Karpas-422 (cell line): ENCODE measurements at regions not wholly inside any gene's neighbourhood (a gene's known extent, or its start where the extent isn't known, plus 50 kb on each side); places are given as distances from the start of the nearest gene placed in this dataset.

Experiments
- DNase-seq: peaks from one replicate; pipeline ENCODE4 v3.0.0-alpha.2; 2015
- H2AFZ ChIP-seq: fragments of 200-600 bp; sonication (generic); 2 replicates; pipeline ENCODE4 v1.6.1; 2014; ENCODE audit warnings: antibody characterized with exemption, low read length, mixed read lengths
- H3K27ac ChIP-seq: fragments of 200-600 bp; sonication (generic); 2 replicates; pipeline ENCODE4 v1.5.1; 2014; ENCODE audit warnings: mild to moderate bottlenecking, low read length, moderate library complexity
- H3K27me3 ChIP-seq: fragments of 200-600 bp; sonication (generic); 2 replicates; pipeline ENCODE4 v1.6.1; 2014; ENCODE audit warnings: low read length, mixed read lengths
- H3K36me3 ChIP-seq: fragments of 200-600 bp; sonication (generic); 2 replicates; pipeline ENCODE4 v1.6.1; 2014; ENCODE audit warnings: low read length, mixed read lengths; ENCODE audit not compliant: insufficient read depth
- H3K4me1 ChIP-seq: fragments of 200-600 bp; sonication (generic); 2 replicates; pipeline ENCODE4 v1.6.1; 2014; ENCODE audit warnings: mild to moderate bottlenecking, low read length, mixed read lengths
- H3K4me2 ChIP-seq: fragments of 200-600 bp; sonication (generic); 2 replicates; pipeline ENCODE4 v1.6.1; 2014; ENCODE audit warnings: low read length, low read depth, mild to moderate bottlenecking; ENCODE audit not compliant: poor library complexity, severe bottlenecking
- H3K4me3 ChIP-seq: fragments of 200-600 bp; sonication (generic); 2 replicates; pipeline ENCODE4 v1.5.1; 2014; ENCODE audit warnings: mild to moderate bottlenecking, antibody characterized with exemption, low read length, mixed read lengths
- H3K79me2 ChIP-seq: fragments of 200-600 bp; sonication (generic); 2 replicates; pipeline ENCODE4 v1.6.1; 2014; ENCODE audit warnings: mild to moderate bottlenecking, low read length, mixed read lengths
- H3K9ac ChIP-seq: fragments of 200-600 bp; sonication (generic); 2 replicates; pipeline ENCODE4 v1.6.0; 2014; ENCODE audit warnings: low read length
- H3K9me2 ChIP-seq: fragments of 200-600 bp; sonication (generic), shearing (Covaris generic); replicated peaks from 2 replicates; pipeline ENCODE4 v1.6.0; 2014; ENCODE audit warnings: mild to moderate bottlenecking, low read length, moderate library complexity; ENCODE audit not compliant: insufficient read depth
- H3K9me3 ChIP-seq: fragments of 300-700, 200-600 bp; sonication (generic); 2 replicates; pipeline ENCODE4 v1.6.1; 2014; ENCODE audit warnings: low read length, mixed read lengths
- H4K20me1 ChIP-seq: fragments of 200-600 bp; sonication (generic); 2 replicates; pipeline ENCODE4 v1.6.1; 2014; ENCODE audit warnings: mild to moderate bottlenecking, antibody characterized with exemption, low read length, low read depth; ENCODE audit not compliant: insufficient read depth

DNA sequence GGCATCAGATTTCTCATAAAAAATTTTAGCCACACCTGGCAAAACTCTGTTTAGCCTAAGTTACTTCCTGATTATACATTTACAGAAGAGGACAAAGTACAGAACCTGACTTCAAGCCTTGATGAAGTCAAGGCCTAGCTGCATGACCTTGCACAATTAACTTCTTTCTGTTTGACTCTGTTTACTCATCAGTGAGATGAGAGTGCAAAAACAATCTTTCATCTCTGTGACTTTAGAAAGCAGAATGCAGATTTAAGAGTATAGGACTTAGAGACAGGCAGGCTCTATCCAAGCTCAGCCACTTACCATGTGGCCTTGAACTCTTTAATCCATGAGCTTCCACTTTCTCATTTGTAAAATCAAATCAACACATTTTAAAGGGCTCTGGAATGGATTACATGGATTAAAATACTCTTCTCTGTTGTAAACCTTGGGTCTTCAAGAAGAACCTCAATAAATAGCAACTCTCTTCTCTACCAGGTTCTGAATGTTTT lies 1178.9 kb downstream of the FLRT2 start:
- Histone ChIP-seq H3K9me3 (0 out of 2 replicates have a peak, but pooled peaks cover 2% of the 10 kb centered on the region), H3K4me2 (no peak overlapping the region), H3K4me3 (no peak overlapping the region), H4K20me1 (no peaks in the 10 kb centered on the region), H3K4me1 (peaks cover 21% of the 10 kb centered on the region), H3K79me2 (no peaks in the 10 kb centered on the region), H3K27ac (no peak overlapping the region), H3K9me2 (no peaks in the 10 kb centered on the region), H3K36me3 (no peaks in the 10 kb centered on the region), H2AFZ (no peak overlapping the region), H3K9ac (no peak overlapping the region), H3K27me3 (peaks cover 3% of the 10 kb centered on the region; the same call in 1 of the 2 replicates)
- DNase-seq: no peak

DNA sequence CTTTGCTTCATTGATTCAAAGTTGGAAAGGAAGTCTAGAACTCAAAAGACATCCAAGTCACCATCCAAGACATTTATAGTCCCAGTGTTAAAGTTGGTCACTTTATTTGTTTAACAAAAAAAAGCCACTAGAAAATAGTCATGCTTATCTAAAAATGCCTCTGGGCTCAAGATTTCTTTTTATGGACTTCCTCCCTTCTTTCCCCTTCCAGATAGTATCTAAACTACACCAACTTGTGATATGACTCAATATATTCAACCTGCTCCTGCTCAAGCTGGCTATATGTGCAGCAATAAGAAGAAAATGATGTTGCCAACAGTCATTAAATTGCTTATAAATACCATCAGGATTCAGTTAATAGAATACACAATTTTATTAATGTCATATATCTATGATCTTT lies 1177.1 kb downstream of the FLRT2 start:
- Histone ChIP-seq H4K20me1 (no peaks in the 10 kb centered on the region), H3K27me3 (peaks cover 3% of the 10 kb centered on the region; the same call in 1 of the 2 replicates), H3K9me3 (0 out of 2 replicates have a peak, but pooled peaks cover 2% of the 10 kb centered on the region), H3K4me1 (peaks cover 10% of the 10 kb centered on the region), H3K4me3 (no peak overlapping the region), H3K79me2 (no peaks in the 10 kb centered on the region), H3K9ac (no peak overlapping the region), H3K36me3 (no peaks in the 10 kb centered on the region), H3K4me2 (no peak overlapping the region), H3K27ac (no peak overlapping the region), H3K9me2 (no peaks in the 10 kb centered on the region), H2AFZ (no peak overlapping the region)
- DNase-seq: no peak

DNA sequence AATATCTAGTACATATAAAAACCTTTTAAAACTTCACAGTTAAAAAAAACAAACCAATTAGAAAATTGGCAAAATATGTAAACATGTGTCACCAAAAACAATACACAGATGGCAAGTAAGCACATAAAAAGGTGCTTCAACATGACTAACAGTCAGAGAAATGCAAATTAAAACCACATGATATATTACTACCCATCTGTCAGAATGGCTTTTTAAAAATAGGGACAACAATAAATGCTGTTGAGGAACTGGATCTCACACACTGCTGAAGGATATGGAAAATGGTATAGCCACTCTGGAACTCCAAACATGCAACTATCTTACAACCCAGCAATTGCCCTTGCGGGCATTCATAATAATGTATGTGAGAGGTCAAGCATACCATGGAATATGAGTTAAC lies 1153.6 kb downstream of the FLRT2 start:
- Histone ChIP-seq H3K9ac (no peak overlapping the region), H3K27me3 (no peaks in the 10 kb centered on the region), H3K4me2 (no peak overlapping the region), H3K4me3 (no peak overlapping the region), H3K9me2 (no peaks in the 10 kb centered on the region), H4K20me1 (no peaks in the 10 kb centered on the region), H3K9me3 (no peaks in the 10 kb centered on the region), H3K4me1 (no peaks in the 10 kb centered on the region), H3K36me3 (no peaks in the 10 kb centered on the region), H3K27ac (no peak overlapping the region), H3K79me2 (no peaks in the 10 kb centered on the region), H2AFZ (no peak overlapping the region)
- DNase-seq: no peak

DNA sequence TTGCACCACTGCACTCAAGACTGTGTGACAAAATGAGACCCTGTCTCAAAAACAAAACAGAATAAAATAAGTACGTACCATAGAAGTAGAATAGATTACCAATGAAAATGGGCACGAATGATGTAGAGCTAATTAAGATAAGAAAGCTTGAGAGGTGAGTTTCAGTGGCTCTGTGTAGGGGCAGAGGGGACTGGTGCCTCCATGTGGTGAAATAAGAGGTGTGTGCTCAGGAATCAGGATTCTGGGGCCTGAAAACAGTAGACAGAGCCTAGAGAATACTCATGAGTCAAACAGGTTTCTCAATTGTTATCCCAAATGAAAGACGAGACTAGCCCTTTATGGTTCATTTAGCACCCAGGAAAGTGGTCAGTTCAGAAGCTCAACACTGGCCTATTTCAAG lies 1145.1 kb downstream of the FLRT2 start:
- no peak overlapping the region for H3K27ac ChIP-seq
- no peaks in the 10 kb centered on the region for H3K9me3 ChIP-seq
- H4K20me1 ChIP-seq: no peaks in the 10 kb centered on the region
- H3K9ac ChIP-seq: no peak overlapping the region
- DNase-seq: no peak
- H3K9me2 ChIP-seq: no peaks in the 10 kb centered on the region
- no peak overlapping the region for H3K4me2 ChIP-seq
- H3K4me1 ChIP-seq: peaks cover 6% of the 10 kb centered on the region
- H3K27me3 ChIP-seq: no peaks in the 10 kb centered on the region
- H3K36me3 ChIP-seq: no peaks in the 10 kb centered on the region
- H3K79me2 ChIP-seq: no peaks in the 10 kb centered on the region
- H3K4me3 ChIP-seq: no peak overlapping the region
- H2AFZ ChIP-seq: no peak overlapping the region

DNA sequence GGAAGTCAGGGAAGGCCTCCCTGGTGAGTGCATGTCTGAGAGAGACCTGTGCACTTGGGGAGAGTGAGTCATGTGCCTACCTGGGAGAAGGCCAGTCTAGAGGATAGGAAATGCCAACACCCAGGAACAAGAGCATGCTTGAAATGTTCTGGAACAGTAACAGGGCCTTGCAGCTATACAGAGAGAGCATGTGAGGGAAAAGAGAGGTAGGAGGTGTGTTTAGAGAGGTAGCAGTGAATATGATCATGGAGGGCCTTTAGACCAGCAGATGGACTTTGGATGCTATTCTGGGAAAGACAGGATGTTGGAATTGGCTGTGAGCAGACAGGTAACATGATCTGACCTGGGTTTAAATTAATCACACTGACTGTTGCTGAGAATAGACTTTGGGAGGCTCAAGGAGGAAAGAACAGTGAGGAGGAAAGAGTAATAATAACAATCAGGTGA lies 1143.6 kb downstream of the FLRT2 start:
- no peaks in the 10 kb centered on the region for H3K9me3 ChIP-seq
- peaks cover 6% of the 10 kb centered on the region for H3K4me1 ChIP-seq
- no peaks in the 10 kb centered on the region for H3K9me2 ChIP-seq
- H3K36me3 ChIP-seq: no peaks in the 10 kb centered on the region
- H3K79me2 ChIP-seq: no peaks in the 10 kb centered on the region
- H3K27me3 ChIP-seq: no peaks in the 10 kb centered on the region
- H2AFZ ChIP-seq: peak overlapping the region; percentile 17; the same call in 1 of the 2 replicates
- H3K4me3 ChIP-seq: no peak overlapping the region
- no peak overlapping the region for H3K9ac ChIP-seq
- H3K27ac ChIP-seq: no peak overlapping the region
- no peak for DNase-seq
- H3K4me2 ChIP-seq: no peak overlapping the region
- no peaks in the 10 kb centered on the region for H4K20me1 ChIP-seq

DNA sequence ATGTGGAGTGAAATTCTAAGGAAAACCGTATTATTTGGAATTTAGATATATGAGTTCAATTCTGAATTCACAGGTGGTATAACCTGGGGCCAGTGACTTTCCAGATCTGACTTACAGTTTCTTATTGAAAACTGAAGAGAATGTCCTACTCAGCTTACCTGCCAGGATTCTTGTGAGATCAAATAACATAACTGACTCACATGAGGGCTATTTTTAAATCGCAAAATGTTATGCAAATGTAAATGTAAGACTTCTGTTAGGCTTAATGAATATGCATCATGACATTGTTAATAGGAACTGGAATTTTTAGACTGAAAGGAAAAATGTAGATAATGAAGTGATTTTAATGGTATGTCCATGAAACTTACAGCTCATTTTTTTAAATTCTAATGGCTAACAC lies 1142.1 kb downstream of the FLRT2 start:
- DNase-seq: no peak
- Histone ChIP-seq H4K20me1 (no peaks in the 10 kb centered on the region), H3K27ac (no peak overlapping the region), H3K4me2 (no peak overlapping the region), H3K9me3 (no peaks in the 10 kb centered on the region), H3K27me3 (no peaks in the 10 kb centered on the region), H3K4me1 (peaks cover 6% of the 10 kb centered on the region), H3K36me3 (no peaks in the 10 kb centered on the region), H2AFZ (no peak overlapping the region), H3K9ac (no peak overlapping the region), H3K9me2 (no peaks in the 10 kb centered on the region), H3K4me3 (no peak overlapping the region), H3K79me2 (no peaks in the 10 kb centered on the region)

DNA sequence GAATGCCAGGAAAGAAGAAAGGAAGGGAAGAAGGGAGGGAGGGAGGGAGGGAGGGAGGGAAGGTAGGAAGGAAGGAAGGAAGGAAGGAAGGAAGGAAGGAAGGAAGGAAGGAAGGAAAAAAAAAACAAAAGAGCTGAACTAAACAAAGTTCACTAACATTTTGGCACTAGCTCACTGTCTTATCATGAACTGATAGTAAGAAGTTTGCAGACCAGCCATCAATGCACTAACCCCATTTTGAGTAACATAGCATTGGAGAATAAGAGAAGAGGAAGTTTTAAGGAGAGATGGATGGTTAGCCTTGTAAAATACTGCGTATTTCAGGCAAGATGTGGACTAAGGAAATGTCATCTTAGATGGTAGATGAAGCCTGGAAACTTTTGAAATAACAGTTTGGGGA lies 1136.0 kb downstream of the FLRT2 start:
- Histone ChIP-seq H3K4me2 (no peak overlapping the region), H3K4me3 (no peak overlapping the region), H3K9me3 (no peaks in the 10 kb centered on the region), H2AFZ (no peak overlapping the region), H3K27ac (no peak overlapping the region), H3K4me1 (no peaks in the 10 kb centered on the region), H3K9me2 (no peaks in the 10 kb centered on the region), H3K27me3 (no peaks in the 10 kb centered on the region), H3K36me3 (no peaks in the 10 kb centered on the region), H3K79me2 (no peaks in the 10 kb centered on the region), H4K20me1 (no peaks in the 10 kb centered on the region), H3K9ac (no peak overlapping the region)
- DNase-seq: no peak

DNA sequence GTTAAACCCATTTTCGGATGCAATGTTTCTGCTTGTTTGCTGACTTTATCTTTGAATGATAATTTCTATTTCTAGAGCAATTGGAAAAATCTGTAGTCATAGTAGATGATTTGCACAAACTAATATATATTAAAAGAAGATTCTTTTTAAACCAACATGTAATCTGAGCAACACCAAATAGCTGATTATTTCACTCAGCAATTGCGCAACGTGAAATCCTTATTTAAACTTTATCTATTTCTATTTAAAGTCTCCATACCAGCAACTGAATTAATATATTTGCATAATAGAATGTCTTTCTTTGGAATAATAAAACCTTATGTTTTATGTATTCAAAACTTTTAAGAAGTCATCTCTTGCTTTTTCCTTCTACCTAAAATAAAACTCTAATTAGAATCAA lies 1132.4 kb downstream of the FLRT2 start:
- H3K4me3 ChIP-seq: no peak overlapping the region
- no peaks in the 10 kb centered on the region for H3K4me1 ChIP-seq
- DNase-seq: no peak
- H3K9me3 ChIP-seq: no peaks in the 10 kb centered on the region
- no peaks in the 10 kb centered on the region for H3K79me2 ChIP-seq
- H4K20me1 ChIP-seq: no peaks in the 10 kb centered on the region
- no peaks in the 10 kb centered on the region; the same call in 1 of the 2 replicates for H3K27me3 ChIP-seq
- H3K36me3 ChIP-seq: no peaks in the 10 kb centered on the region
- H3K9me2 ChIP-seq: no peaks in the 10 kb centered on the region
- H2AFZ ChIP-seq: no peak overlapping the region
- H3K9ac ChIP-seq: no peak overlapping the region
- no peak overlapping the region for H3K4me2 ChIP-seq
- no peak overlapping the region for H3K27ac ChIP-seq
